Stomach smooth muscle (tissue), 2 donors: ENCODE measurements at regions not wholly inside any gene's neighbourhood (a gene's known extent, or its start where the extent isn't known, plus 50 kb on each side); places are given as distances from the start of the nearest gene placed in this dataset.

Experiments used
- H3K27ac ChIP-seq: one replicate; pipeline ENCODE4 v1.7.0; 2013; ENCODE audit warnings: mild to moderate bottlenecking, low read length, inconsistent platforms
- H3K27me3 ChIP-seq, 2 donors: one replicate each; pipeline ENCODE4 v1.7.0; 2013; ENCODE audit warnings: low read length in 2 of 2; ENCODE audit not compliant: insufficient read depth in 2 of 2, control insufficient read depth in 1 of 2
- H3K36me3 ChIP-seq, 2 donors: one replicate each; pipeline ENCODE4 v1.7.0; 2013; ENCODE audit warnings: low read length in 2 of 2; ENCODE audit not compliant: control insufficient read depth in 2 of 2, insufficient read depth in 2 of 2
- H3K4me1 ChIP-seq: one replicate; pipeline ENCODE4 v1.7.0; 2013; ENCODE audit warnings: low read length; ENCODE audit not compliant: control insufficient read depth, insufficient read depth
- H3K4me3 ChIP-seq, 2 donors: one replicate each; pipeline ENCODE4 v1.7.0; 2013; ENCODE audit warnings: low read length in 2 of 2
- H3K9ac ChIP-seq, 2 donors: one replicate each; pipeline ENCODE4 v1.7.0; 2013; ENCODE audit warnings: low read length in 2 of 2, mild to moderate bottlenecking in 1 of 2
- H3K9me3 ChIP-seq, 2 donors: one replicate each; pipeline ENCODE4 v1.7.0; 2013; ENCODE audit warnings: low read length in 2 of 2; ENCODE audit not compliant: control insufficient read depth in 2 of 2
- donor health status: healthy.
- donor health status: Pancreatic carcinoma.

- no peaks in the 10 kb centered on the region for H3K9me3 ChIP-seq
- no peaks in the 10 kb centered on the region for H3K36me3 ChIP-seq
- no peak overlapping the region for H3K9ac ChIP-seq
- H3K4me3 ChIP-seq: no peak overlapping the region
- peaks cover 6% of the 10 kb centered on the region for H3K4me1 ChIP-seq
- peak overlapping the region; percentile 3 for H3K27ac ChIP-seq
- H3K27me3 ChIP-seq: no peaks in the 10 kb centered on the region
These were observed 472.9 kb upstream of the AKR1E2 start for GRCh38 chr10:4353059-4353655.

- H3K4me1 ChIP-seq: peaks cover 6% of the 10 kb centered on the region
These were observed 473.5 kb upstream of the AKR1E2 start for GRCh38 chr10:4352414-4352961.

GRCh38 chr10:4351723-4352413, 474.1 kb upstream of the AKR1E2 start:
- H3K27ac ChIP-seq: peak overlapping the region; percentile 3

More at GRCh38 chr10:4352414-4352961, 473.5 kb upstream of the AKR1E2 start:
- Histone ChIP-seq H3K4me3 (no peak overlapping the region), H3K9me3 (no peaks in the 10 kb centered on the region), H3K27ac (peak overlapping the region; percentile 3), H3K27me3 (no peaks in the 10 kb centered on the region), H3K9ac (no peak overlapping the region), H3K36me3 (no peaks in the 10 kb centered on the region)

GRCh38 chr10:4347397-4347796, 478.6 kb upstream of the AKR1E2 start:
- Histone ChIP-seq H3K27ac (no peak overlapping the region), H3K9ac (no peak overlapping the region), H3K27me3 (no peaks in the 10 kb centered on the region), H3K36me3 (no peaks in the 10 kb centered on the region), H3K9me3 (no peaks in the 10 kb centered on the region), H3K4me3 (no peak overlapping the region), H3K4me1 (peaks cover 15% of the 10 kb centered on the region)

More at GRCh38 chr10:4351723-4352413, 474.1 kb upstream of the AKR1E2 start:
- Histone ChIP-seq H3K4me3 (no peak overlapping the region), H3K36me3 (no peaks in the 10 kb centered on the region), H3K9me3 (no peaks in the 10 kb centered on the region), H3K9ac (no peak overlapping the region), H3K4me1 (peaks cover 6% of the 10 kb centered on the region), H3K27me3 (no peaks in the 10 kb centered on the region)

GRCh38 chr10:4345877-4346646, 479.9 kb upstream of the AKR1E2 start:
- Histone ChIP-seq H3K36me3 (no peaks in the 10 kb centered on the region), H3K4me1 (peaks cover 15% of the 10 kb centered on the region), H3K27me3 (no peaks in the 10 kb centered on the region), H3K9ac (no peak overlapping the region), H3K9me3 (no peaks in the 10 kb centered on the region), H3K27ac (peak overlapping the region; percentile 18), H3K4me3 (no peak overlapping the region)

- H3K9ac ChIP-seq: no peak overlapping the region
- peaks cover 15% of the 10 kb centered on the region for H3K4me1 ChIP-seq
- no peaks in the 10 kb centered on the region for H3K36me3 ChIP-seq
- peak overlapping the region; percentile 5 to 50 for H3K4me3 ChIP-seq
- no peaks in the 10 kb centered on the region for H3K27me3 ChIP-seq
- no peaks in the 10 kb centered on the region for H3K9me3 ChIP-seq
- peak overlapping the region; percentile 18 for H3K27ac ChIP-seq
These were observed 481.5 kb upstream of the AKR1E2 start for GRCh38 chr10:4344492-4344994.

DNA sequence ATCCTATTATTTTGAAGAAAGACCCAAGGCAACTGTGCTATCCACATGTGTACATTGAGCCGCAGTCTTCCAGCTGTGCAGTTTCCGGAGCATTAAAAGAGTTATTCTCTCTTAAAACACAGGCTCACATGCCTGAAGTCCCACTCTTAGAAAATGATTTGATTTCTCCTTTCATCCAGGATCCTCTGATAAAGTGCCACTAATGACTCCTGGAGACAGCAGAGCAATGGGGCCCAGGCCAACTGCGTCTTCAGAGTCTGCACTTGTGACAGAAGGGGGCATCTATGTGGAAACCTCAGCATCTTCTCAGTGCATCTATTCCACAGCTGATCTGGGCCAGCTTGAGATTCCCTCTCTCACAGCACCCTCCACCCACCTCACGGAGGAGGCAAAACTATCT, 482.1 kb upstream of the AKR1E2 start:
- no peaks in the 10 kb centered on the region for H3K36me3 ChIP-seq
- no peak overlapping the region for H3K9ac ChIP-seq
- H3K9me3 ChIP-seq: no peaks in the 10 kb centered on the region
- H3K4me3 ChIP-seq: peak overlapping the region in 1 of 2 donors; percentile 50
- H3K27me3 ChIP-seq: no peaks in the 10 kb centered on the region
- peak overlapping the region; percentile 18 for H3K27ac ChIP-seq
- H3K4me1 ChIP-seq: peaks cover 15% of the 10 kb centered on the region

- Histone ChIP-seq H3K4me3 (no peak overlapping the region), H3K9me3 (no peaks in the 10 kb centered on the region)
These were observed 482.9 kb upstream of the AKR1E2 start for GRCh38 chr10:4343091-4343490.

GRCh38 chr10:4338768-4339167, 487.2 kb upstream of the AKR1E2 start:
- Histone ChIP-seq H3K36me3 (no peaks in the 10 kb centered on the region), H3K9ac (no peak overlapping the region), H3K4me3 (no peak overlapping the region), H3K9me3 (no peaks in the 10 kb centered on the region), H3K27me3 (no peaks in the 10 kb centered on the region), H3K27ac (no peak overlapping the region), H3K4me1 (no peaks in the 10 kb centered on the region)

More at GRCh38 chr10:4343091-4343490, 482.9 kb upstream of the AKR1E2 start:
- H3K9ac ChIP-seq: no peak overlapping the region
- H3K4me1 ChIP-seq: peaks cover 15% of the 10 kb centered on the region
- no peak overlapping the region for H3K27ac ChIP-seq
- no peaks in the 10 kb centered on the region for H3K27me3 ChIP-seq
- H3K36me3 ChIP-seq: no peaks in the 10 kb centered on the region

DNA sequence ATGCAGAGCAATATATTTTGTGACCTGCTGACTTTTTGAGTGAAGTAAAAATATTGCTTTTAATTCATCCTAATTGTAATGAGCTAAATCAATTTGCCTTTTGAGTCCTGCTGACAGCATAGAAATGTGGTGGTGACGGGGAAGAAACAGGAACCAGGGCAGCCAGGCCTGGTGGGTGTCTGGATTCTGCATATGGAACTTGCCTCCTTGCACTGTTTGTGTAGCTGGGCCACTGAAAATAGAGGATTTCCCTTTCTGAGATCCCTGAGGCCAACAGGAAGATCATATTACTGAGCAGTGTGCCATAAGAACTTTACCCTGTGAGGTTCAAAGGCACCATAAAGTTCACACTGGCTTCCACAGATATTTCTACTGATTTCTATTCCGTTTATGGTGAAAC, 488.4 kb upstream of the AKR1E2 start:
- Histone ChIP-seq H3K9ac (no peak overlapping the region), H3K9me3 (no peaks in the 10 kb centered on the region), H3K36me3 (no peaks in the 10 kb centered on the region), H3K4me3 (no peak overlapping the region), H3K4me1 (no peaks in the 10 kb centered on the region), H3K27ac (no peak overlapping the region), H3K27me3 (no peaks in the 10 kb centered on the region)
